Ammon's horn (tissue), 1 donor: ENCODE measurements at regions not wholly inside any gene's neighbourhood (a gene's known extent, or its start where the extent isn't known, plus 50 kb on each side); places are given as distances from the start of the nearest gene placed in this dataset.
"Not testable (repeated sequence)": the region's sequence is repeated elsewhere in the genome, so short reads cannot be mapped to it uniquely, and the experiment has no call there.

ENCODE experiments used
- DNase-seq: peaks from one replicate; pipeline ENCODE4 v3.0.0-alpha.2; 2016; ENCODE audit warnings: low spot score

DNA sequence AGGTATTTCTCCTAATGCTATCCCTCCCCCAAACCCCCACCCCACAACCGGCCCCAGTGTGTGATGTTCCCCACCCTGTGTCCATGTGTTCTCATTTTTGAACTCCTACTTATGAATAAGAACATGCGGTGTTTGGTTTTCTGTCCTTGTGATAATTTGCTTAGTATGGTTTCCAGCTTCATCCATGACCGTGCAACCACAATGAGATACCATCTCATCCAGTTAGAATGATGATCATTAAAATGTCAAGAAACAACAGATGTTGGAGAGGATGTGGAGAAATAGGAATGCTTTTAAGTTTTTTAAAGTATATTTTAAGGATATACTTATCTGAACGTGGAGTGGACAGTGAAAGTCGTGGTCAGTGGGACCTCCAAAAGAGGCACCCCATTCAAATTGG, 745.0 kb upstream of the AMELY start:
- no peak for DNase-seq

DNA sequence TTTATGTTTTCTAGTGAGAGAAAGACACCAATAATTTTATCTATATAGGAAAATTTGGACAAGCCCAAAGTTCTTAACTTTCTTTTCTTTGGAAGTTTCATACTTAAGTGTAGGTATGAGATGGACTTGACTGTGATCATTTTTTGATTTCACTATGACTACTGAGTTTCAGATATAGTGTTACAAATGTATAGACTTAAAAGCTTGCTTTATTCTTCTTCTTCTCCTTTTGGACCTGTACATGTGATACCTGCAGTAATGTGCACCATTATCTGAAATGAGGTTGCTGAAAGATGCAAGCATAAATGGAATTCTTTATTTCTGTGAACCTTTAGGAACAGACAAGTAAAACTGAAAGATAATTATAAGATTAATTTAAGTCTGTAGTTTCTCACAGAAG, 743.4 kb upstream of the AMELY start:
- no peak for DNase-seq

DNA sequence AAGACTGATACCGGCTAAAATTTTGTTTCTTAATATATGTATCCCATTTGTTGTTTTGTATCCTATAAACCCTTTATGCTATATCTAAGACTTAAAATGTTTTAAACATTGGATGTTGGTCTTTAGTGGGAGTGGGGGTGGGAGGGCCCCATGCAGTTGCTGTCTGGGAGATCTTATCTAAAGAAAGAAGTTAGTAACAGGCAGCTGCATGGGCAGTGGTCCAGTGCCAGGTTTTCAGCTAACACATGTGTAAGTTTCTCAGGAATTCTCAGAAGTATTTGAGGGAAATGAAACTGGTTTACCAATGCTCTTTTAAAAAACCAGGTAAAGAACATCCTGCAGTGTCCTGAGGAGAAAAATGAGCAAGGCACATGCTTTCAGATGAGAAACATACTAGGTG, 738.3 kb upstream of the AMELY start:
- DNase-seq, result not testable (repeated sequence)
